ENCODE measurements at regions not wholly inside any gene's neighbourhood (a gene's known extent, or its start where the extent isn't known, plus 50 kb on each side); places are given as distances from the start of the nearest gene placed in this dataset.

- no peak for TF ChIP-seq ZSCAN29 (CRISPR knock-in tag; conservative IDR thresholded peaks at IDR 0.05)
These were observed 60.0 kb upstream of the ASAP2 start (continued) for GRCh38 chr2:9146646-9147045.

- no peak overlapping the region for H2AFZ ChIP-seq (ENCODE audit: low read length)
- no peaks in the 10 kb centered on the region for H3K36me3 ChIP-seq (replicated peaks in 1 of 2; ENCODE audit: control insufficient read depth in 1 of 2, insufficient read depth in 2 of 2, low read length in 2 of 2)
- no peak overlapping the region for H3K9ac ChIP-seq (ENCODE audit: insufficient read depth, low read depth, low read length)
- BruUV-seq (replicated peaks): no TSS peak
- DNase-seq (ENCODE audit: low spot score): no peak
- H3K4me1 ChIP-seq (ENCODE audit: insufficient read depth, low read length): peaks cover 29% of the 10 kb centered on the region
- H3K4me2 ChIP-seq (ENCODE audit: low read depth, low read length): no peak overlapping the region
- no peak overlapping the region for H3K4me3 ChIP-seq (replicated peaks in 1 of 3; ENCODE audit: insufficient read depth in 1 of 3, low read depth in 2 of 3, low read length in 3 of 3)
- intact Hi-C loops (cut with micrococcal nuclease; ENCODE audit: unreplicated experiment): no loop called here
- no peaks in the 10 kb centered on the region for H3K79me2 ChIP-seq (ENCODE audit: insufficient read depth, low read length)
- no peaks in the 10 kb centered on the region for H3K9me3 ChIP-seq (ENCODE audit: low read length)
- WGBS (ENCODE audit: low lambda C conversion rate): 74% methylated on average over 27 of the region's 28 CpGs
- no peak overlapping the region for H3K27ac ChIP-seq (ENCODE audit: extremely low read length, insufficient read depth, low read length)
- POLR2A ChIA-PET: interaction anchor here (3.3 kb wide), 1 partner anchor 89 kb away, joined by 12 read pairs; no protein-coding TSS in a partner anchor
- TF ChIP-seq RXRA (CRISPR knock-in tag; IDR thresholded peaks at IDR 0.05): 0 out of 2 replicates have a peak, but pooled peaks have one; percentile 22
- no peak for TF ChIP-seq ZNF766 (CRISPR knock-in tag; IDR thresholded peaks at IDR 0.05; ENCODE audit: borderline replicate concordance)
- no peak for TF ChIP-seq MNT (IDR thresholded peaks at IDR 0.05)
- 0 out of 2 replicates have a peak, but pooled peaks have one; percentile 13 for TF ChIP-seq ZBTB33 (CRISPR knock-in tag; IDR thresholded peaks at IDR 0.05)
- H4K20me1 ChIP-seq (ENCODE audit: insufficient read depth, low read length): no peaks in the 10 kb centered on the region
- no peak for FAIRE-seq
- H3K27me3 ChIP-seq (ENCODE audit: control insufficient read depth in 1 of 2, insufficient read depth in 2 of 2, low read length in 2 of 2): peaks cover 12 to 56% of the 10 kb centered on the region in 2 experiments; a peak in 3 of 5 replicates
- CTCF ChIA-PET (ENCODE audit: low intra/inter-chr PET ratio, low total read pairs): no interaction called here
- in situ Hi-C loops (cut with HindIII; ENCODE audit: extremely low pct_ligation_motif_present, low pct_unique_long_range_greater_than_20kb): loop anchor here (10.0 kb wide), 4 partner anchors 59 to 289 kb away; partner anchors contain the start of gene ASAP2
- no peak for ATAC-seq
These were observed 60.7 kb upstream of the ASAP2 start for GRCh38 chr2:9145752-9146430.

Data from HepG2 (cell line).